ENCODE measurements at regions not wholly inside any gene's neighbourhood (a gene's known extent, or its start where the extent isn't known, plus 50 kb on each side); places are given as distances from the start of the nearest gene placed in this dataset.

DNA sequence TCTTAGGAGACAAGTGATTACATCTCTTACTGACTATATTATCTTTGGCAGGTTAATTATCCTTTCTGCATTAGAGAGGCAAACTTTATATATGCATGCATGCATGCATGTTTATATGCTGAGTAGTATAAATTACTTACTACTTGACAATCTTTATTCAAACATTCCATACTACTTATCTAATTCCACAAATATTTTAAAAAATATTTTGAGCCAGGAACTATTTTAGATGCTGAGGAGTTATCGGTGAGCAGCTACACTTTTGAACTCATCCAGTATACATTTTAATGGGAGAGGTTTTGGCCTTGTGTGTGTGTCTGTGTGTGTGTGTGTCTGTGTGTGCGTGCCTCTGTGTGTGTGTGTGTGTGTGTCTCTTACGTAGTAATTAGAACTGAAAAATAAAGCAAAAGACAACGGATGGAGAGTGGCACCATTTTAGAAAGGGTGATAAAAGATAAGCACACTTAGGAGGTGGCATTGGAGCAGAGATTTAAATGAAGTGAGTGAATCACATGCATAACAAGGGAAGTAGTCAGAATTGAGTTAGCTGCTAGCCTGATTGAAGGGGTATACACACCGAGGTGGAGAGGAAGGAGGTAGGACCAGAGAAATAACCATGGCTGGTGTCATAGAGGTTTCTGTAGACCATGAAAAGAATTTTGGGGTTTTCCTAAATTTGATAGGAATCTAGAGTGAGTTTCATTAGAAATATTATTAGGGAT lies 1488.4 kb downstream of the MRPL39 start:
- Histone ChIP-seq H4K20me1 (replicated peaks; ENCODE audit: control insufficient read depth, extremely low read depth, insufficient read depth, low read length) (no peaks in the 10 kb centered on the region), H3K9me3 (replicated peaks; ENCODE audit: control insufficient read depth, insufficient read depth, low read length) (no peaks in the 10 kb centered on the region), H2AFZ (ENCODE audit: low read depth, low read length) (no peak overlapping the region), H3K79me2 (ENCODE audit: control insufficient read depth, insufficient read depth, low read length) (no peaks in the 10 kb centered on the region), H3K9ac (replicated peaks; ENCODE audit: extremely low read depth, insufficient read depth, low read length) (no peak overlapping the region), H3K36me3 (ENCODE audit: control insufficient read depth in 2 of 2, extremely low read depth in 1 of 2, insufficient read depth in 2 of 2, low read length in 2 of 2) (no peaks in the 10 kb centered on the region), H3K4me1 (ENCODE audit: control insufficient read depth, extremely low read depth, insufficient read depth, low read length) (no peaks in the 10 kb centered on the region), H3K4me2 (ENCODE audit: insufficient read depth, low read length) (no peak overlapping the region), H3K27ac (ENCODE audit: insufficient read depth, low read depth, low read length) (no peak overlapping the region), H3K4me3 (replicated peaks in 1 of 3; ENCODE audit: insufficient read depth in 1 of 3, low read depth in 1 of 3, low read length in 3 of 3) (no peak overlapping the region), H3K27me3 (ENCODE audit: control insufficient read depth in 2 of 2, insufficient read depth in 2 of 2, low read length in 2 of 2) (no peaks in the 10 kb centered on the region), H3K9me1 (replicated peaks; ENCODE audit: control insufficient read depth, extremely low read depth, insufficient read depth, low read length) (no peaks in the 10 kb centered on the region)
- no peak for TF ChIP-seq JUN (IDR thresholded peaks at IDR 0.05; ENCODE audit: borderline replicate concordance, insufficient read depth, insufficient read length, low read depth)
- TF ChIP-seq, protein P1, sequence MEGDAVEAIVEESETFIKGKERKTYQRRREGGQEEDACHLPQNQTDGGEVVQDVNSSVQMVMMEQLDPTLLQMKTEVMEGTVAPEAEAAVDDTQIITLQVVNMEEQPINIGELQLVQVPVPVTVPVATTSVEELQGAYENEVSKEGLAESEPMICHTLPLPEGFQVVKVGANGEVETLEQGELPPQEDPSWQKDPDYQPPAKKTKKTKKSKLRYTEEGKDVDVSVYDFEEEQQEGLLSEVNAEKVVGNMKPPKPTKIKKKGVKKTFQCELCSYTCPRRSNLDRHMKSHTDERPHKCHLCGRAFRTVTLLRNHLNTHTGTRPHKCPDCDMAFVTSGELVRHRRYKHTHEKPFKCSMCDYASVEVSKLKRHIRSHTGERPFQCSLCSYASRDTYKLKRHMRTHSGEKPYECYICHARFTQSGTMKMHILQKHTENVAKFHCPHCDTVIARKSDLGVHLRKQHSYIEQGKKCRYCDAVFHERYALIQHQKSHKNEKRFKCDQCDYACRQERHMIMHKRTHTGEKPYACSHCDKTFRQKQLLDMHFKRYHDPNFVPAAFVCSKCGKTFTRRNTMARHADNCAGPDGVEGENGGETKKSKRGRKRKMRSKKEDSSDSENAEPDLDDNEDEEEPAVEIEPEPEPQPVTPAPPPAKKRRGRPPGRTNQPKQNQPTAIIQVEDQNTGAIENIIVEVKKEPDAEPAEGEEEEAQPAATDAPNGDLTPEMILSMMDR (IDR thresholded peaks at IDR 0.05; ENCODE audit: extremely low read depth in 1 of 2, insufficient read depth in 1 of 2, low read depth in 1 of 2, low read length in 2 of 2): no peak
- TF ChIP-seq POLR2AphosphoS5 (IDR thresholded peaks at IDR 0.05; ENCODE audit: insufficient read depth, low read depth, low read length): no peak
- no peak for TF ChIP-seq MYC (IDR thresholded peaks at IDR 0.05; ENCODE audit: low read depth, low read length)
- ChIA-PET POLR2A (no interaction called here), CTCF (no interaction called here)
- no peak for DNase-seq (ENCODE audit: low read depth, low spot score)
- dilution Hi-C loops (cut with MboI; ENCODE audit: extremely low pct_ligation_motif_present, low sequenced_read_pairs) (no loop called here), intact Hi-C loops (cut with micrococcal nuclease) (no loop called here)
- no peak for FAIRE-seq
- BruUV-seq (replicated peaks): no TSS peak

- no TSS peak for BruUV-seq (replicated peaks)
- H3K27ac ChIP-seq (ENCODE audit: insufficient read depth, low read depth, low read length): no peak overlapping the region
- no peak for FAIRE-seq
Measured at GRCh38 chr21:24115141-24115540, 1492.1 kb downstream of the MRPL39 start.

More at GRCh38 chr21:24115141-24115540, 1492.1 kb downstream of the MRPL39 start:
- Histone ChIP-seq H3K4me2 (ENCODE audit: insufficient read depth, low read length) (no peak overlapping the region), H3K27me3 (ENCODE audit: control insufficient read depth in 2 of 2, insufficient read depth in 2 of 2, low read length in 2 of 2) (no peaks in the 10 kb centered on the region), H4K20me1 (replicated peaks; ENCODE audit: control insufficient read depth, extremely low read depth, insufficient read depth, low read length) (no peaks in the 10 kb centered on the region), H3K9ac (replicated peaks; ENCODE audit: extremely low read depth, insufficient read depth, low read length) (no peak overlapping the region), H3K9me3 (replicated peaks; ENCODE audit: control insufficient read depth, insufficient read depth, low read length) (no peaks in the 10 kb centered on the region), H3K79me2 (ENCODE audit: control insufficient read depth, insufficient read depth, low read length) (no peaks in the 10 kb centered on the region), H3K36me3 (ENCODE audit: control insufficient read depth in 2 of 2, extremely low read depth in 1 of 2, insufficient read depth in 2 of 2, low read length in 2 of 2) (no peaks in the 10 kb centered on the region), H3K4me1 (ENCODE audit: control insufficient read depth, extremely low read depth, insufficient read depth, low read length) (no peaks in the 10 kb centered on the region), H2AFZ (ENCODE audit: low read depth, low read length) (no peak overlapping the region), H3K4me3 (replicated peaks in 1 of 3; ENCODE audit: insufficient read depth in 1 of 3, low read depth in 1 of 3, low read length in 3 of 3) (no peak overlapping the region), H3K9me1 (replicated peaks; ENCODE audit: control insufficient read depth, extremely low read depth, insufficient read depth, low read length) (no peaks in the 10 kb centered on the region)
- intact Hi-C loops (cut with micrococcal nuclease) (no loop called here), dilution Hi-C loops (cut with MboI; ENCODE audit: extremely low pct_ligation_motif_present, low sequenced_read_pairs) (no loop called here)
- no peak for DNase-seq (ENCODE audit: low read depth, low spot score)
- TF ChIP-seq POLR2AphosphoS5 (IDR thresholded peaks at IDR 0.05; ENCODE audit: insufficient read depth, low read depth, low read length) (no peak), POLR2A (IDR thresholded peaks at IDR 0.05; ENCODE audit: low read depth, low read length) (no peak), GATA2 (IDR thresholded peaks at IDR 0.05; ENCODE audit: insufficient read depth, insufficient read length, low read depth, low read length) (no peak), JUN (IDR thresholded peaks at IDR 0.05; ENCODE audit: borderline replicate concordance, insufficient read depth, insufficient read length, low read depth) (no peak), EZH2 (IDR thresholded peaks at IDR 0.05; ENCODE audit: borderline replicate concordance, low read depth, low read length, severe bottlenecking) (no peak), MYC (IDR thresholded peaks at IDR 0.05; ENCODE audit: low read depth, low read length) (no peak), FOS (IDR thresholded peaks at IDR 0.05; ENCODE audit: borderline replicate concordance, insufficient read depth, low read length) (no peak)
- TF ChIP-seq, protein P2, sequence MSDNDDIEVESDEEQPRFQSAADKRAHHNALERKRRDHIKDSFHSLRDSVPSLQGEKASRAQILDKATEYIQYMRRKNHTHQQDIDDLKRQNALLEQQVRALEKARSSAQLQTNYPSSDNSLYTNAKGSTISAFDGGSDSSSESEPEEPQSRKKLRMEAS (IDR thresholded peaks at IDR 0.05; ENCODE audit: insufficient read depth, insufficient read length): no peak
- TF ChIP-seq, protein P1 (IDR thresholded peaks at IDR 0.05; ENCODE audit: extremely low read depth in 1 of 2, insufficient read depth in 1 of 2, low read depth in 1 of 2, low read length in 2 of 2): no peak
- ChIA-PET POLR2A (no interaction called here), CTCF (no interaction called here)

Measured in endothelial cell of umbilical vein (primary cell).